Calu3 (cell line): ENCODE measurements at regions not wholly inside any gene's neighbourhood (a gene's known extent, or its start where the extent isn't known, plus 50 kb on each side); places are given as distances from the start of the nearest gene placed in this dataset.
A peak's percentile ranks its signal among the peaks of the same experiment; 100 is the strongest.
"Not testable (repeated sequence)": the region's sequence is repeated elsewhere in the genome, so short reads cannot be mapped to it uniquely, and the experiment has no call there.

Source experiments
- BruUV-seq: library from RNA; stranded (reverse); fragments of 400-500 nt; replicated peaks from 2 replicates; lab custom pipeline; 2021; lab: Mats Ljungman, UMichigan
- CTCF ChIA-PET: fragments of 300-600 bp; sonication (Branson Sonifier 250); formaldehyde crosslinking; loops from one replicate; lab custom pipeline; 2022; ENCODE audit warnings: antibody characterized with exemption; lab: Charles Lee
- DNase-seq: peaks from one replicate; pipeline ENCODE4 v3.0.0; 2022
- H3K27ac Mint-ChIP-seq: one replicate; pipeline ENCODE4 v1.8.0; 2022; ENCODE audit warnings: mixed read lengths; ENCODE audit not compliant: unreplicated experiment
- H3K27me3 Mint-ChIP-seq: one replicate; pipeline ENCODE4 v1.8.0; 2022; ENCODE audit warnings: mixed read lengths; ENCODE audit not compliant: unreplicated experiment
- H3K36me3 Mint-ChIP-seq: one replicate; pipeline ENCODE4 v1.8.0; 2022; ENCODE audit warnings: mild to moderate bottlenecking, moderate library complexity, mixed read lengths; ENCODE audit not compliant: insufficient read depth, unreplicated experiment
- H3K4me1 Mint-ChIP-seq: one replicate; pipeline ENCODE4 v1.8.0; 2022; ENCODE audit warnings: mild to moderate bottlenecking, low read depth, mixed read lengths; ENCODE audit not compliant: unreplicated experiment
- H3K4me3 Mint-ChIP-seq: one replicate; pipeline ENCODE4 v1.8.0; 2022; ENCODE audit warnings: mild to moderate bottlenecking, low read depth, moderate library complexity, mixed read lengths; ENCODE audit not compliant: unreplicated experiment
- H3K9me3 Mint-ChIP-seq: one replicate; pipeline ENCODE4 v1.8.0; 2022; ENCODE audit warnings: low read depth, mixed read lengths; ENCODE audit not compliant: unreplicated experiment
- intact Hi-C: fragments of 100-400 bp; cut with micrococcal nuclease; formaldehyde crosslinking; loops from one replicate; pipeline ENCODE4 v1.10.0; 2022; ENCODE audit not compliant: unreplicated experiment
- TF ChIP-seq, protein P1 (sequence below): fragments of 200-600 bp; IDR thresholded peaks from one replicate; pipeline ENCODE4 v1.8.0; 2022; ENCODE audit warnings: antibody characterized with exemption; ENCODE audit not compliant: unreplicated experiment

- intact Hi-C loops: no loop called here
- Mint-ChIP-seq H3K4me3 (no peak overlapping the region), H3K4me1 (no peaks in the 10 kb centered on the region), H3K27ac (no peak overlapping the region), H3K36me3 (no peaks in the 10 kb centered on the region), H3K27me3 (no peaks in the 10 kb centered on the region), H3K9me3 (no peaks in the 10 kb centered on the region)
- TF ChIP-seq, protein P1, sequence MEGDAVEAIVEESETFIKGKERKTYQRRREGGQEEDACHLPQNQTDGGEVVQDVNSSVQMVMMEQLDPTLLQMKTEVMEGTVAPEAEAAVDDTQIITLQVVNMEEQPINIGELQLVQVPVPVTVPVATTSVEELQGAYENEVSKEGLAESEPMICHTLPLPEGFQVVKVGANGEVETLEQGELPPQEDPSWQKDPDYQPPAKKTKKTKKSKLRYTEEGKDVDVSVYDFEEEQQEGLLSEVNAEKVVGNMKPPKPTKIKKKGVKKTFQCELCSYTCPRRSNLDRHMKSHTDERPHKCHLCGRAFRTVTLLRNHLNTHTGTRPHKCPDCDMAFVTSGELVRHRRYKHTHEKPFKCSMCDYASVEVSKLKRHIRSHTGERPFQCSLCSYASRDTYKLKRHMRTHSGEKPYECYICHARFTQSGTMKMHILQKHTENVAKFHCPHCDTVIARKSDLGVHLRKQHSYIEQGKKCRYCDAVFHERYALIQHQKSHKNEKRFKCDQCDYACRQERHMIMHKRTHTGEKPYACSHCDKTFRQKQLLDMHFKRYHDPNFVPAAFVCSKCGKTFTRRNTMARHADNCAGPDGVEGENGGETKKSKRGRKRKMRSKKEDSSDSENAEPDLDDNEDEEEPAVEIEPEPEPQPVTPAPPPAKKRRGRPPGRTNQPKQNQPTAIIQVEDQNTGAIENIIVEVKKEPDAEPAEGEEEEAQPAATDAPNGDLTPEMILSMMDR: no peak
- DNase-seq: peak; percentile 21
- CTCF ChIA-PET: no interaction called here
- no TSS peak for BruUV-seq
Measured at GRCh38 chr3:18177271-18177670, 247.9 kb downstream of the SATB1 start.

- intact Hi-C loops, H3K27me3 Mint-ChIP-seq, H3K36me3 Mint-ChIP-seq, H3K27ac Mint-ChIP-seq, BruUV-seq, H3K4me3 Mint-ChIP-seq, H3K4me1 Mint-ChIP-seq, DNase-seq, CTCF ChIA-PET, H3K9me3 Mint-ChIP-seq: not testable (repeated sequence)
Measured at GRCh38 chr3:18173891-18174290, 251.2 kb downstream of the SATB1 start.

DNA sequence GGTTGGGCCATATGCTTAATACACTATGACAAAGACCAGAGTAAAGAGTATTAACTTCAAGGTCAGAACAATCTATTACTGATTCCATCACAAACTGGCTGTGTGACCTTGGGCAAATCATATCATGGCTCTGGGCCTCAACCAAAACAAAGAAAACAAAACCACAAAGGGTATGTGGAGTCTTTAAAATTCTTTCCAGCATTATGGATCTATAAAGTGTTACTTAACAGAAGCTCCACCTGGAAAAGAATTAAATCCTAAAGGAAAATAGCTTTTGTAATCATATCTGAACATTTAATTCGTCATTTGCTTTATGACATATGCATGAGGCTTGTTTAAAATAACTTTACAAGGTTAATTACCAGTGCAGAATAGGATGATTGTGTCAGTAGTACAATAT lies 265.5 kb downstream of the SATB1 start:
- BruUV-seq: no TSS peak
- DNase-seq: no peak
- TF ChIP-seq, protein P1: no peak
- Mint-ChIP-seq H3K4me3 (no peak overlapping the region), H3K36me3 (no peaks in the 10 kb centered on the region), H3K27me3 (no peaks in the 10 kb centered on the region), H3K27ac (no peak overlapping the region), H3K4me1 (peaks cover 8% of the 10 kb centered on the region), H3K9me3 (no peaks in the 10 kb centered on the region)
- CTCF ChIA-PET: no interaction called here
- intact Hi-C loops: loop anchor here (10.0 kb wide), 1 partner anchor 135 kb away; no protein-coding TSS in a partner anchor

GRCh38 chr3:18153571-18154173 lies 271.5 kb downstream of the SATB1 start:
- peak; percentile 56 for DNase-seq
- Mint-ChIP-seq H3K9me3 (no peaks in the 10 kb centered on the region), H3K27me3 (no peaks in the 10 kb centered on the region), H3K4me1 (peaks cover 23% of the 10 kb centered on the region), H3K4me3 (peak overlapping the region; percentile 5), H3K27ac (peak overlapping the region; percentile 19), H3K36me3 (no peaks in the 10 kb centered on the region)
- no TSS peak for BruUV-seq
- CTCF ChIA-PET: no interaction called here
- intact Hi-C loops: loop anchor here (5.0 to 10.0 kb wide), 2 partner anchors 46 to 141 kb away; no protein-coding TSS in a partner anchor
- TF ChIP-seq, protein P1: no peak

DNA sequence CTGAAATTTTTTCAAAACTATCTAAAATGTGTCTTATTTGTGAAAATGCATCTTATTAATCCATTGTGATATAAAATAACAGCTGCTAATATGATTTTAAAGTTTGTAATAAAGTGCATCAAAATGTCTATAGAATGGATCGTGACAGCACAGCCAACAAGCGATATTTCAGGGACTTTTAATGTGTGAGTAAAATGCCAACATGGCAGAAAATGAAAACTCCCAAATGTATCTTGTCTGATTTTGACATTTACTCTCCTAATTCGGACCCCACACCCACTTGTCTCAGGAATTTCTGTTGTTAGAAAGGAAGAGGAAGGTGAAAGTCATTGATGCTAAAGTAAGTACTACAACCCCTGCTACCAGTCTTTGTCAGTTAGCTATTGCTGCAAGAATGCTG lies 273.9 kb downstream of the SATB1 start:
- no peak overlapping the region for H3K27ac Mint-ChIP-seq
- H3K4me3 Mint-ChIP-seq: no peak overlapping the region
- intact Hi-C loops: loop anchor here (5.0 to 10.0 kb wide), 2 partner anchors 44 to 144 kb away; no protein-coding TSS in a partner anchor
- H3K9me3 Mint-ChIP-seq: no peaks in the 10 kb centered on the region
- H3K27me3 Mint-ChIP-seq: no peaks in the 10 kb centered on the region
- no TSS peak for BruUV-seq
- H3K36me3 Mint-ChIP-seq: no peaks in the 10 kb centered on the region
- no peak for DNase-seq
- CTCF ChIA-PET: no interaction called here
- peaks cover 23% of the 10 kb centered on the region for H3K4me1 Mint-ChIP-seq
- TF ChIP-seq, protein P1: no peak
